HG03045 (cell line): ENCODE measurements at regions not wholly inside any gene's neighbourhood (a gene's known extent, or its start where the extent isn't known, plus 50 kb on each side); places are given as distances from the start of the nearest gene placed in this dataset.

ENCODE experiments used
- ATAC-seq: cut with Tn5 transposase; IDR thresholded peaks from one replicate; pipeline ENCODE4 v1.9.1; 2021; ENCODE audit warnings: mild to moderate bottlenecking, moderate library complexity; ENCODE audit not compliant: unreplicated experiment

- ATAC-seq, result no peak
Observed at GRCh38 chr6:71119560-71119959, 162.7 kb upstream of the B3GAT2 start.

- no peak for ATAC-seq
Observed at GRCh38 chr6:71123051-71123450, 165.6 kb upstream of the OGFRL1 start.

GRCh38 chr6:71124340-71124739 is 164.3 kb upstream of the OGFRL1 start:
- no peak for ATAC-seq

GRCh38 chr6:71125216-71125615 is 163.4 kb upstream of the OGFRL1 start:
- no peak for ATAC-seq

DNA sequence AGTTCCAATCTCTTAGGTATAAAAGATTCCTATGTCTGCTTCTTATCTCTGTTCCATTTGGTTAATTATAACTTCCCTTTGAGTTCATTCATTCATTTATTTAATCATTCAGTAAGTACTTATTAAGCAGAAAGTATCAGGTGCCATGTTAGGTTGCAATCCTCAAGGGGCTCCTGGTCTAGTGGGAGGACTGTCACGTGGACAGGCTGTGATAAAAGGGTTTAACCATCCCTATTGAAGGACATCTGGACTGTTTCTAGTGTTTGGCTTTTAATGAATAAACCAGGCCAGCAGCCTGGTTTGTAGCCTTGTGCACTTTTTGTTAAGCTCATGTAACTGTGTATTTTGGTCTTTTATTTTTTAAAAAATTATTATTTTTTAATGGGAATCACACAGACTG is 162.1 kb upstream of the OGFRL1 start:
- no peak for ATAC-seq

GRCh38 chr6:71127374-71127773 is 161.2 kb upstream of the OGFRL1 start:
- ATAC-seq, result no peak

- ATAC-seq, result no peak
Observed at GRCh38 chr6:71130277-71130676, 158.3 kb upstream of the OGFRL1 start.

DNA sequence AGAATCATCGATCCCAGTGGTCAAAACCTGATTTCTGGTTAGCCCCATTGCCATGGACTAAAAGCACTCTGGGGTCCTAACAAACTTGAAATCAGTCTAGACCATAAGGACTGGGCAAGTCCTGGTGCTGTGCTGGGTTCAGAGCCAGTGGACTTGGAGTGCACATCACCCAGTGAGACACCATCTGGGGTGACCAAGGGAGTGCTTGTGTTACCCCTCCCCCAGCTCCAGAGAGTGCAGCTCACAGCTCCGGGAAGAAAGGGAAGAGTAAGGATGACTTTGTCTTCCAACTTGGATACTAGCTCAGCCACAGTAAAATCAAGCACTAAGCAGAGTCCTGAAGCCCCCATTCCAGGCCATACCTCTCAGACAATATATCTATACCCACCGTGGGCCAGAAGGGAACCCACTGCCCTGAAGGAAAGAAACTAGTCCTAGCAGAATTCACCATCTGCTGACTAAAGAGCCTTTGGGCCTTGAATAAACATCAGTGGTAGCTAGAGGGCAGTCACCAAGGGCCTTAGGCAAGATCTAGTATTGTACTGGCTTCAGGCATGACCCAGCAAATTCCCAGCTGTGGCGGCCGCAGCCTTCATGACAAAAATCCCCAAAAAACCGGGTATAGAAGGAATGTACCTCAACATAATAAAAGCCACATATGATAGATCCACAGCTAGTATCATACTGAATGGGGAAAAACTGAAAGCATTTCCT is 153.5 kb upstream of the OGFRL1 start:
- ATAC-seq, result no peak

DNA sequence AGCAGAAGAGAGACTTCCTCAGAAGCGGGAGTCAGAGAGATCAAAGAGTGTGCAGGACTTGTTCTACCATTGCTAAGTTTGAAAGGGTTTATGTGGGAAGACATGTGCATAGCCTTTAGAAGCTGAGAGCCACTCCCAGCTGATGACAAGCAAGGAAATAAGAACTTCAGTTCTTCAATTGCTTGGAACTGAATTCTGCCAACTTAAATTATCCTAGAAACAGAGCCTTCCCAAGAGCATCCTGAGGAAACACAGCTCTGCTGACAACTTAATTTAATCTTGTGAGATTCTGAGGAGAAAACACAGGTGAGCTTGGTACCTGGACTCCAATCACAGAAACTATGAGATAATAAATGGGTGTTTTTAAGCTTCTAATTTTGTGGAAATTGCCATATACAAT is 150.6 kb upstream of the OGFRL1 start:
- no peak for ATAC-seq

DNA sequence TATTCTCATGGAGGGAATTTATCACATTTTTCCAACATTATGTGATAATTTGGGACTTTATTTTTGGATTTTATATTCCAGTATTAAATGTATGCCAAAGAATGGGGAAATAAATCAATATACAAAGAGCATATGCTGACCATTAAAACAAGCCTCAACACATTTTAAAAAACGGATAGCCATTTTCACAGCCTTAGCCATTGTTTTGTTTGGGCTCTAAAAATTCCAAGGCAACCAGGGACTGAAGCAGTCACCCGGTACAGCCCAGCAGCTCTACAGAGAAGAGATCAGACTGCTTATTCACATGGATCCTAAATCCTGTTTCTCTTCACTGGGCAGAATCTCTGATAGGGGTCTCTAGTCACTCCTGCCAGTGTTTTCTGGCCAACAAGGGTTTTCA is 150.2 kb upstream of the OGFRL1 start:
- ATAC-seq, result no peak

GRCh38 chr6:71139249-71139648 is 149.4 kb upstream of the OGFRL1 start:
- ATAC-seq, result no peak

DNA sequence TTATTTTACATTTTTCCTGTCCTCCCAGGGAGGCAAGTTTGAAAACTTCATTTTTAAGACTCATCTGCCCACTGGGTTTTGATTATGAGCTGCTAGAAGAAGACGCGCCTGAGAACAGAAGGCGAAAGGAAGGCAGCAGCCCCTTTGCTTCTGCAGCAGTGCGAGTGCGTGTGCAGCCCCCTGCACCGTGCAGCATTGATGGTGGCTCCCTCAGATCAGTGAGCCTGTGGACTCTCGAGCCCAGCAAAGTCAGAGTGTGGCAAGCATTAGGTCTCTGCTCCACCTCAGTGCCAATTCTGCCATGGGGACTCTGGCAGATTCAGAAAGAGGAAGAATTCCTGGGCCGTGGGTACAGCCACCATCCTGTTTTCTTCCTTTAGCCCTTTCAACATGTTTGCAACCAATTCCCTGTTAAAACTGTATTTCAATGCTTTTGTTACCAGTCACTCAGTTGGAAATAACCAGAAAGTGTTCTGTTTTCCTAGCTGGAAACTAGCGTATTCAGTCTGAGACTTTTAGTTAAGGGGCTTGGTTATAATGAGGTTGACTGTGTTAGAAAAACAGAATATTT is 134.8 kb upstream of the OGFRL1 start:
- ATAC-seq, result no peak

- no peak for ATAC-seq
Observed at GRCh38 chr6:71157345-71157744, 131.3 kb upstream of the OGFRL1 start.

DNA sequence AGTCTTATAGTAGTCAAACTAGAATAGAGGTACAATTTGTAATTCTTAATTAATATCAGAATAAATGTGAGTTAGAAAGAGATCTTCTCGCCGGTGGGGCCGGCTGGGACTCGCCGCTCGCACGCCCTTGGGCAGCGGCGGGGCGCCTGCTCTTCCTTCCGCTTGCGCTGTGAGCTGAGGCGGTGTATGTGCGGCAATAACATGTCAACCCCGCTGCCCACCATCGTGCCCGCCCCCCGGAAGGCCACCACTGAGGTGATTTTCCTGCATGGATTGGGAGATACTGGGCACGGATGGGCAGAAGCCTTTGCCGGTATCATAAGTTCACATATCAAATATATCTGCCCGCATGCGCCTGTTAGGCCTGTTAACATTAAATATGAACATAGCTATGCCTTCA is 123.7 kb upstream of the OGFRL1 start:
- ATAC-seq, result no peak

- ATAC-seq, result no peak
Observed at GRCh38 chr6:71168233-71168765, 120.3 kb upstream of the OGFRL1 start.

- no peak for ATAC-seq
Observed at GRCh38 chr6:71171497-71172070, 117.0 kb upstream of the OGFRL1 start.

DNA sequence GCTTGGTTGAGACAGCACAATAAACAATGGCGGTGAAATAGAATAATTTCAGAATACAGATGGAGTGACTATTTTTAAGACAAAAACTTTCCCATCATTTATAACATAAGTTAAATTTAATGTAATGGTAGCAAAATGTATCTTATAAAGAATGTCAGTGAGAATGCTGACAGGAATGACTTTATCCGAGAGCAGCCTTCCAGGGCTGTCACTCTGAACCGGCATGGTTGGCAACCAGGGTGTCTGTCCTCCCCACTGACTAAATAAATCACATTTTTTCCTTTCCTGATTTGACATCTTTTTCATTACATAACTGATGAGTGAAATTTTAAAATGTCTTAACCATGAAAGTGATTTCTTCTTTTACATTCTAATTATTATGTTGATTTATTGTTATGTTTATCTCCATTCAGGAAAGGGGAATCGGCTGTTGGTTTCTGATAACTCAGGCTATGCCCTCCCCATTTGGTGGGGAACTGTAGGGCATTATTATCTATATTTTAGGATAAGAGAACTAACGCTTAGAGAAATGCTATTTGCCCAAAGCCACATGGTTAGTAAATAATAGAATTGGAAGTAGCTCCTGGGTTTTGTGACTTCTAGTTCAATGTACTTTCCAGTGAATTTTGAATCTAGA is 109.2 kb upstream of the OGFRL1 start:
- no peak for ATAC-seq

- no peak for ATAC-seq
Observed at GRCh38 chr6:71181565-71181964, 107.0 kb upstream of the OGFRL1 start.

GRCh38 chr6:71187141-71187540 is 101.5 kb upstream of the OGFRL1 start:
- ATAC-seq, result no peak

DNA sequence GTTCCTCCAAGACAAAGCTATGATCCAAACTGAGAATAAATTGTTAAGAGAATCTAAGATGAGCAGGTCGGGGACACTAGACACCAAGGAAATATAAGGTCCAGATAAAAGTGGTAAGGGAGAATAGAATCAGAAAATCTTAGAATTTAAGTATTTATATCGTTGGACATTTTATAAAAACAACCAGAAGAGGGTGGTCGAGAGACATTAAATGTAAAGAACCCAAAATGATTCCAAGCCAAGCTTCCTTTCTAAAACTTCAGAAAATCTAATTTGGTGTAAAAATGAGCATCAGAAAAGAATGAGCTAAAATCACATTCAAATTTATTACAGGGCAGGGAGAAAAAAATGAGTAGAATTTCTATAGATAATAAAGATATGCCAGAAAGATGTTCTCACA is 97.8 kb upstream of the OGFRL1 start:
- ATAC-seq, result no peak

- no peak for ATAC-seq
Observed at GRCh38 chr6:71194724-71195123, 93.9 kb upstream of the OGFRL1 start.

GRCh38 chr6:71197267-71197666 is 91.3 kb upstream of the OGFRL1 start:
- no peak for ATAC-seq
